GM23338 (cell line): ENCODE measurements at regions not wholly inside any gene's neighbourhood (a gene's known extent, or its start where the extent isn't known, plus 50 kb on each side); places are given as distances from the start of the nearest gene placed in this dataset.

Source experiments
- ATAC-seq: fragments of 200-7000 bp; cut with Tn5 transposase; 3 replicates; pipeline ENCODE4 v1.9.1; 2020
- DNase-seq: peaks from one replicate; pipeline ENCODE4 v3.0.0-alpha.2; 2015; ENCODE audit warnings: low spot score
- H2AFZ ChIP-seq: fragments of 200-600 bp; sonication (generic); 2 replicates; pipeline ENCODE4 v1.8.0; 2016; ENCODE audit warnings: antibody characterized with exemption, mild to moderate bottlenecking, moderate library complexity
- H3F3A ChIP-seq: fragments of 200-600 bp; sonication (generic); replicated peaks from 2 replicates; pipeline ENCODE4 v1.8.0; 2017; ENCODE audit warnings: antibody characterized with exemption, mixed run types, low read depth
- H3K27ac ChIP-seq: fragments of 200-600 bp; sonication (generic); 2 replicates; pipeline ENCODE4 v1.6.1; 2016; ENCODE audit warnings: low read depth
- H3K27me3 ChIP-seq: fragments of 200-600 bp; sonication (generic); 2 replicates; pipeline ENCODE4 v1.8.0; 2016; ENCODE audit warnings: mild to moderate bottlenecking, mixed run types, moderate library complexity; ENCODE audit not compliant: insufficient read depth
- H3K36me3 ChIP-seq: fragments of 200-600 bp; sonication (generic); 2 replicates; pipeline ENCODE4 v1.8.0; 2016; ENCODE audit warnings: mild to moderate bottlenecking; ENCODE audit not compliant: insufficient read depth
- H3K4me1 ChIP-seq: fragments of 200-600 bp; sonication (generic); 2 replicates; pipeline ENCODE4 v1.8.0; 2016; ENCODE audit warnings: mild to moderate bottlenecking, moderate library complexity; ENCODE audit not compliant: insufficient read depth
- H3K4me2 ChIP-seq: fragments of 200-600 bp; sonication (generic); 2 replicates; pipeline ENCODE4 v1.7.1; 2017; ENCODE audit warnings: mixed run types
- H3K4me3 ChIP-seq: fragments of 200-600 bp; sonication (generic); 2 replicates; pipeline ENCODE4 v1.6.1; 2016; ENCODE audit warnings: mixed run types
- H3K79me2 ChIP-seq: fragments of 200-600 bp; sonication (generic); replicated peaks from 2 replicates; pipeline ENCODE4 v1.8.0; 2017; ENCODE audit warnings: mild to moderate bottlenecking; ENCODE audit not compliant: insufficient read depth
- H3K9me2 ChIP-seq: fragments of 200-600 bp; sonication (generic); 2 replicates; pipeline ENCODE4 v1.8.0; 2017; ENCODE audit not compliant: insufficient read depth
- H4K20me1 ChIP-seq: fragments of 200-600 bp; sonication (generic); replicated peaks from 2 replicates; pipeline ENCODE4 v1.8.0; 2017; ENCODE audit warnings: mild to moderate bottlenecking; ENCODE audit not compliant: insufficient read depth
- H3K27ac Mint-ChIP-seq: 2 replicates; pipeline ENCODE4 v1.8.0; 2020; ENCODE audit warnings: inconsistent platforms, mild to moderate bottlenecking, moderate library complexity, mixed read lengths
- H3K27me3 Mint-ChIP-seq: 3 replicates; pipeline ENCODE4 v1.8.0; 2022; ENCODE audit warnings: low read depth, mild to moderate bottlenecking, moderate library complexity, mixed read lengths, inconsistent platforms; ENCODE audit not compliant: insufficient read depth, poor library complexity
- H3K36me3 Mint-ChIP-seq: 3 replicates; pipeline ENCODE4 v1.8.0; 2021; ENCODE audit warnings: low read depth, mild to moderate bottlenecking, inconsistent platforms, moderate library complexity, mixed read lengths
- H3K4me1 Mint-ChIP-seq: 3 replicates; pipeline ENCODE4 v1.8.0; 2020; ENCODE audit warnings: mild to moderate bottlenecking, inconsistent platforms, mixed read lengths
- H3K4me3 Mint-ChIP-seq: 3 replicates; pipeline ENCODE4 v1.8.0; 2021; ENCODE audit warnings: moderate library complexity, mild to moderate bottlenecking, inconsistent platforms, mixed read lengths
- H3K9me3 Mint-ChIP-seq: 3 replicates; pipeline ENCODE4 v1.8.0; 2020; ENCODE audit warnings: moderate library complexity, mild to moderate bottlenecking, inconsistent platforms, mixed read lengths
- CREB1 ChIP-seq: fragments of 250-450 bp; sonication (Bioruptor Pico); IDR thresholded peaks from 2 replicates; pipeline ENCODE4 v1.5.0; 2020; ENCODE audit warnings: low read depth, mild to moderate bottlenecking, moderate library complexity
- CTCF ChIP-seq, 2 experiments: fragments of 200-600 bp in 1 of 2; sonication (generic) in 1 of 2; conservative IDR thresholded peaks; 2 replicates each; pipeline versions ENCODE4 v1.5.1 to v1.6.1; 2016 to 2017; ENCODE audit warnings: antibody characterized with exemption in 2 of 2, low read depth in 2 of 2, mild to moderate bottlenecking in 2 of 2, moderate library complexity in 1 of 2
- EZH2 ChIP-seq: fragments of 200-600 bp; sonication (generic); IDR thresholded peaks from one replicate; pipeline ENCODE4 v1.8.0; 2017; ENCODE audit warnings: antibody characterized with exemption, mild to moderate bottlenecking, low read depth; ENCODE audit not compliant: unreplicated experiment
- EZH2phosphoT487 ChIP-seq: fragments of 200-600 bp; sonication (generic); IDR thresholded peaks from one replicate; pipeline ENCODE4 v1.8.1; 2018; ENCODE audit warnings: antibody characterized with exemption; ENCODE audit not compliant: unreplicated experiment
- JUNB ChIP-seq: IDR thresholded peaks from one replicate; pipeline ENCODE4 v1.6.1; 2016; ENCODE audit warnings: antibody characterized with exemption; ENCODE audit not compliant: unreplicated experiment
- NANOG ChIP-seq: IDR thresholded peaks from 2 replicates; pipeline ENCODE4 v1.6.1; 2016; ENCODE audit warnings: antibody characterized with exemption, borderline replicate concordance
- POLR2AphosphoS5 ChIP-seq: IDR thresholded peaks from 2 replicates; pipeline ENCODE4 v1.6.1; 2016; ENCODE audit warnings: antibody characterized with exemption, low read depth
- STAT1 ChIP-seq: IDR thresholded peaks from one replicate; pipeline ENCODE4 v1.6.1; 2016; ENCODE audit warnings: antibody characterized with exemption; ENCODE audit not compliant: unreplicated experiment
- ZNF114 ChIP-seq: fragments of 250-450 bp; sonication (Bioruptor Pico); IDR thresholded peaks from 2 replicates; pipeline ENCODE4 v1.5.0; 2020; ENCODE audit warnings: mild to moderate bottlenecking, moderate library complexity
- ZNF331 ChIP-seq: fragments of 250-450 bp; sonication (Bioruptor Pico); IDR thresholded peaks from 2 replicates; pipeline ENCODE4 v1.5.0; 2020; ENCODE audit warnings: low read depth, mild to moderate bottlenecking, moderate library complexity
- ZNF462 ChIP-seq: fragments of 250-450 bp; sonication (Bioruptor Pico); IDR thresholded peaks from 2 replicates; pipeline ENCODE4 v1.5.0; 2020; ENCODE audit warnings: mild to moderate bottlenecking, moderate library complexity
- TF ChIP-seq, protein P1 (sequence below): IDR thresholded peaks from 2 replicates; pipeline ENCODE4 v1.6.1; 2016; ENCODE audit warnings: antibody characterized with exemption
- TF ChIP-seq, protein P2 (sequence below): IDR thresholded peaks from one replicate; pipeline ENCODE4 v1.6.1; 2018; ENCODE audit warnings: antibody characterized with exemption; ENCODE audit not compliant: unreplicated experiment

GRCh38 chr14:47843236-47843635 is 167.8 kb upstream of the MDGA2 start:
- Histone ChIP-seq H4K20me1 (no peaks in the 10 kb centered on the region), H3K9me2 (peaks cover 10% of the 10 kb centered on the region; the same call in 1 of the 2 replicates), H3K36me3 (no peaks in the 10 kb centered on the region), H3K79me2 (no peaks in the 10 kb centered on the region), H3F3A (no peaks in the 10 kb centered on the region), H3K4me1 (no peaks in the 10 kb centered on the region), H3K27me3 (no peaks in the 10 kb centered on the region), H3K4me3 (no peak overlapping the region), H3K4me2 (no peak overlapping the region), H3K27ac (no peak overlapping the region), H2AFZ (no peak overlapping the region)
- no peaks in the 10 kb centered on the region for H3K36me3 Mint-ChIP-seq
- H3K27me3 Mint-ChIP-seq = peaks cover 6% of the 10 kb centered on the region
- TF ChIP-seq, protein P1, sequence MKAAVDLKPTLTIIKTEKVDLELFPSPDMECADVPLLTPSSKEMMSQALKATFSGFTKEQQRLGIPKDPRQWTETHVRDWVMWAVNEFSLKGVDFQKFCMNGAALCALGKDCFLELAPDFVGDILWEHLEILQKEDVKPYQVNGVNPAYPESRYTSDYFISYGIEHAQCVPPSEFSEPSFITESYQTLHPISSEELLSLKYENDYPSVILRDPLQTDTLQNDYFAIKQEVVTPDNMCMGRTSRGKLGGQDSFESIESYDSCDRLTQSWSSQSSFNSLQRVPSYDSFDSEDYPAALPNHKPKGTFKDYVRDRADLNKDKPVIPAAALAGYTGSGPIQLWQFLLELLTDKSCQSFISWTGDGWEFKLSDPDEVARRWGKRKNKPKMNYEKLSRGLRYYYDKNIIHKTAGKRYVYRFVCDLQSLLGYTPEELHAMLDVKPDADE = no peak
- no peak for TF ChIP-seq NANOG
- no peak for TF ChIP-seq CTCF (conservative IDR thresholded peaks at IDR 0.05; ENCODE audit: low read depth in 2 of 2)
- no peak for TF ChIP-seq ZNF331
- no peak for TF ChIP-seq STAT1
- no peak for TF ChIP-seq CREB1
- TF ChIP-seq POLR2AphosphoS5 = no peak
- no peak for TF ChIP-seq EZH2phosphoT487
- no peak for TF ChIP-seq ZNF462
- no peak for TF ChIP-seq ZNF114 (CRISPR knock-in tag)
- no peak for TF ChIP-seq EZH2
- TF ChIP-seq, protein P2, sequence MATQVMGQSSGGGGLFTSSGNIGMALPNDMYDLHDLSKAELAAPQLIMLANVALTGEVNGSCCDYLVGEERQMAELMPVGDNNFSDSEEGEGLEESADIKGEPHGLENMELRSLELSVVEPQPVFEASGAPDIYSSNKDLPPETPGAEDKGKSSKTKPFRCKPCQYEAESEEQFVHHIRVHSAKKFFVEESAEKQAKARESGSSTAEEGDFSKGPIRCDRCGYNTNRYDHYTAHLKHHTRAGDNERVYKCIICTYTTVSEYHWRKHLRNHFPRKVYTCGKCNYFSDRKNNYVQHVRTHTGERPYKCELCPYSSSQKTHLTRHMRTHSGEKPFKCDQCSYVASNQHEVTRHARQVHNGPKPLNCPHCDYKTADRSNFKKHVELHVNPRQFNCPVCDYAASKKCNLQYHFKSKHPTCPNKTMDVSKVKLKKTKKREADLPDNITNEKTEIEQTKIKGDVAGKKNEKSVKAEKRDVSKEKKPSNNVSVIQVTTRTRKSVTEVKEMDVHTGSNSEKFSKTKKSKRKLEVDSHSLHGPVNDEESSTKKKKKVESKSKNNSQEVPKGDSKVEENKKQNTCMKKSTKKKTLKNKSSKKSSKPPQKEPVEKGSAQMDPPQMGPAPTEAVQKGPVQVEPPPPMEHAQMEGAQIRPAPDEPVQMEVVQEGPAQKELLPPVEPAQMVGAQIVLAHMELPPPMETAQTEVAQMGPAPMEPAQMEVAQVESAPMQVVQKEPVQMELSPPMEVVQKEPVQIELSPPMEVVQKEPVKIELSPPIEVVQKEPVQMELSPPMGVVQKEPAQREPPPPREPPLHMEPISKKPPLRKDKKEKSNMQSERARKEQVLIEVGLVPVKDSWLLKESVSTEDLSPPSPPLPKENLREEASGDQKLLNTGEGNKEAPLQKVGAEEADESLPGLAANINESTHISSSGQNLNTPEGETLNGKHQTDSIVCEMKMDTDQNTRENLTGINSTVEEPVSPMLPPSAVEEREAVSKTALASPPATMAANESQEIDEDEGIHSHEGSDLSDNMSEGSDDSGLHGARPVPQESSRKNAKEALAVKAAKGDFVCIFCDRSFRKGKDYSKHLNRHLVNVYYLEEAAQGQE = no peak
- TF ChIP-seq JUNB = no peak
- no peak for DNase-seq
- ATAC-seq = no peak
- no peaks in the 10 kb centered on the region; the same call in 2 of the 3 replicates for H3K9me3 Mint-ChIP-seq
- no peaks in the 10 kb centered on the region for H3K4me1 Mint-ChIP-seq
- no peak overlapping the region for H3K27ac Mint-ChIP-seq
- no peak overlapping the region for H3K4me3 Mint-ChIP-seq
